Fibroblast of villous mesenchyme (primary cell): ENCODE measurements at regions not wholly inside any gene's neighbourhood (a gene's known extent, or its start where the extent isn't known, plus 50 kb on each side); places are given as distances from the start of the nearest gene placed in this dataset.

ENCODE experiments used
- DNase-seq: peaks from one replicate; pipeline ENCODE4 v3.0.0-alpha.2; 2010; ENCODE audit warnings: low read depth
- H3K4me3 ChIP-seq: 2 replicates; pipeline ENCODE4 v1.5.1; 2011; ENCODE audit warnings: low read depth, mild to moderate bottlenecking, low read length
- TF ChIP-seq, protein P1 (sequence below): IDR thresholded peaks from 2 replicates; pipeline ENCODE4 v1.5.1; 2012; ENCODE audit warnings: low read depth, mild to moderate bottlenecking, low read length; ENCODE audit not compliant: insufficient read depth

DNA sequence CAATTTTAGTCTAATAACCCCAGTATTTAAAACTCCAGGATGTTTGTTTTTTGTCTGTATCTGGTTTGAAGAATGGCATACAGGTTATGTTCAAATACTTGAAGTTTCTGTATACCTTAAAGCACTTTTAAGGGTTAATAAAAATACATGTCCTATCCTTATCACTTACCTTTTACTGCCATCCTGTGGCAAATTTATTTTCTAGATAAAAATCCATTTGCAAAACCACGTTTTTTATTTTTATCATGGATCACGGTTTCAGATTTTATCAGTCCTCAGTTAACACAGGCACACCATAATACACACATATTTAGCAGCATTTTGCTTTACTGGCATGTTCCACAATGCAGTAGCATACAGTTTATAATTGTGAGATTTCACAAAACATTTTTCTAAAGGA is 113.3 kb upstream of the H2AZ1 start:
- DNase-seq: no peak
- TF ChIP-seq, protein P1, sequence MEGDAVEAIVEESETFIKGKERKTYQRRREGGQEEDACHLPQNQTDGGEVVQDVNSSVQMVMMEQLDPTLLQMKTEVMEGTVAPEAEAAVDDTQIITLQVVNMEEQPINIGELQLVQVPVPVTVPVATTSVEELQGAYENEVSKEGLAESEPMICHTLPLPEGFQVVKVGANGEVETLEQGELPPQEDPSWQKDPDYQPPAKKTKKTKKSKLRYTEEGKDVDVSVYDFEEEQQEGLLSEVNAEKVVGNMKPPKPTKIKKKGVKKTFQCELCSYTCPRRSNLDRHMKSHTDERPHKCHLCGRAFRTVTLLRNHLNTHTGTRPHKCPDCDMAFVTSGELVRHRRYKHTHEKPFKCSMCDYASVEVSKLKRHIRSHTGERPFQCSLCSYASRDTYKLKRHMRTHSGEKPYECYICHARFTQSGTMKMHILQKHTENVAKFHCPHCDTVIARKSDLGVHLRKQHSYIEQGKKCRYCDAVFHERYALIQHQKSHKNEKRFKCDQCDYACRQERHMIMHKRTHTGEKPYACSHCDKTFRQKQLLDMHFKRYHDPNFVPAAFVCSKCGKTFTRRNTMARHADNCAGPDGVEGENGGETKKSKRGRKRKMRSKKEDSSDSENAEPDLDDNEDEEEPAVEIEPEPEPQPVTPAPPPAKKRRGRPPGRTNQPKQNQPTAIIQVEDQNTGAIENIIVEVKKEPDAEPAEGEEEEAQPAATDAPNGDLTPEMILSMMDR: peak; percentile 7

DNA sequence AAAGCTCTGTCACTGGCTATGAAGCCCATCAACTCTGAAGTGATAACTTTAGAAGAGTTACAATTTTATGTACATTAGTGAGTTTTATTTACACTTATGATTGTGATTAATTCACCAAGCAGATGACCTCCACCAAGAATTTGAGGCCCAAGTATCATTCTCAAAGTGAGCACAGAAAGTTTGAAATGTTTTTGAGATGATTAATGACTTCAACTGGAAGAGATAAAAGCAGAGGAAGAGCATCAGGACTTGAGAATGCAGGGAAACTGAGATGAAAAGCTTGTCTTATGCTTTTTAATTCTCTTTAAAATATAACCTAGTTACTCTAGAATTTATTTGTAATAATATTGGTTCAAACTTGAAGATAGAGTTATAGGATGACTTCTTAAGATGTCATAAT is 112.8 kb upstream of the H2AZ1 start:
- TF ChIP-seq, protein P1: no peak
- H3K4me3 ChIP-seq: no peak overlapping the region
- no peak for DNase-seq

More for the DNA sequence above, 113.3 kb upstream of the H2AZ1 start:
- H3K4me3 ChIP-seq: no peak overlapping the region

DNA sequence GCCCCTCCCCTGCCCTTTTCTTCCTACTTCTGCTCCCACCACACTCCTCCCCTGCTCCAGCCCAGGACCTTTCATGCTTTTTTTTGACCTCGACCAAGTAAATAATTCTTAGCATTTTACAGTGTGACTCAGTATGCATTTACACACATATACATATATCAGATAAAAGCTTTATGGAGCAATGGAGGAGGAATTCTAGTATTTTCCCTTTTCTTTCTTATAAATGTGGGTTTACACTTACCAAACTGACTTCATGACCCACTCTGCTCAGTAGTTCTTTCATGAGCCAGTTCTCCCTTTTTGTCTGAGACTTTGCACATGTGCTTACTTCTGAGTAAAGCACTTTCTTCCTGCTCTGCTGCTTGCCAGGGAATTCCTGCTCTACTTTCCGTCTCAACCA is 111.8 kb upstream of the H2AZ1 start:
- peak; percentile 74 for DNase-seq
- TF ChIP-seq, protein P1: no peak
- H3K4me3 ChIP-seq: no peak overlapping the region

DNA sequence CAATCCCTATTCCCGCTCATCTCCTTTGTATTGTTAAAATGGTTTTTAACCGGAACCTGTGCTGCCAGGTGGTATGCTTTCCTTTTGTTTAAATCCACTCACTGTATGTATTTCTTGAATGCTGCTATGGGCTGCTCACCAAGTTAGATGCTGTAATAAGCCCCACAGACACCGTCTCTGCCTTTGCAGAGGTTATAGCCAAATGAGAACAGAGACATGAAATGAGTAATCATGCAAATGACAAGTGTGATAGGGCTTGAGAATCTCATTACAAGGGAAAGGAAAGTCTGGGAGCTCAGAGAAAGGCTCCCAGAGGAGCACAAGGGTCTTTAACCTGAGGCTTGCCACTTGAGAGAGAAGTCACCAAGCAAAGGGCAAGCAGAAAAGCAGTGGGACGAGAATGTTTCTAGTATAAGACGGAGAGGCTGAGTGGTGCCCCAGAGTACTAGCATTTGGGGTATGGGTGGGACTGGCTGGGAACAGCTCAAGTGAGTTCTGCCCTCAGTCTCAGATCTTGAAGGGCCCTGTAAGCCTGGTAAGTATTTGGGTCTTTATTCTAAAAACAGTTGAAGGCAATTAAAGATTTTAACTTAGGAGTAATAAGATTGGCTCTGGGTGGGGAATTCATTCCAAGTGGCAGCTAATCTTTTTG is 110.8 kb upstream of the H2AZ1 start:
- TF ChIP-seq, protein P1: no peak
- no peak overlapping the region for H3K4me3 ChIP-seq
- DNase-seq: no peak

DNA sequence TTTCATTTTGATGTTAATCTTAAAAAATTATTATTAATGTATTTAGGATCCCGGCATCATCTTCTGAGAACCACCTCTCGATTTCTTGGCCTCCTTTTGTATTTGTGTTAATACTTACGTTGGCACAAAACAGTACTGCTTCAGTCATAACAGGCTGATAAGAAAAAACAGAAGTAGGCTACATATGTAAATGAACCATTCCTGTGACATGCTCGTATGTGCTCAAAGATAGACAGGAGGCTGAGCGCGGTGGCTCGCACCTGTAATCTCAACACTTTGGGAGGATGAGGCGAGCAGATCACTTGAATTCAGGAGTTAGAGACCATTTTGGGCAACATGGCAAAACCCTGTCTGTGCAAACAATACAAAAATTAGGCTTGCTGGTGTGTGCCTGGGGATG is 109.4 kb upstream of the H2AZ1 start:
- TF ChIP-seq, protein P1: no peak
- no peak overlapping the region for H3K4me3 ChIP-seq
- no peak for DNase-seq

DNA sequence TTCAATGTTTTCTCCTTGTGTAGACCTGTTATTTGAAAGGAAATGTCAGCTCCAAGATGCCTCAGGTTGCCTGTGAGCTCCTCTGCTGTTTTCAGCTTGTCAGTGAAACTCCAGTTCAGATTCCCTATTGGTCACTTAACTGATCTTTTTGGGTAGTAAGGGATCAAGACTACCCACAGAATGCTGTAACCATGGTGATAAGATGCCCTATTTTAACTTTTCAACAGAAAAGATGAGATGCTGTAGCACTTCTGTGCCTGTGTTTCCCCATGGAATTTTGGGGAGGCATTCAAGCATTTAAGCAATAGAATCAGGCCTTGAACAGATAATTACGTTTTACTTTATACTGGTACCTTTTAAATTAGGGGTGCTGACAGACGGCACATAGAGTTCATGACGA is 106.6 kb upstream of the H2AZ1 start:
- no peak overlapping the region for H3K4me3 ChIP-seq
- TF ChIP-seq, protein P1: no peak
- DNase-seq: no peak

DNA sequence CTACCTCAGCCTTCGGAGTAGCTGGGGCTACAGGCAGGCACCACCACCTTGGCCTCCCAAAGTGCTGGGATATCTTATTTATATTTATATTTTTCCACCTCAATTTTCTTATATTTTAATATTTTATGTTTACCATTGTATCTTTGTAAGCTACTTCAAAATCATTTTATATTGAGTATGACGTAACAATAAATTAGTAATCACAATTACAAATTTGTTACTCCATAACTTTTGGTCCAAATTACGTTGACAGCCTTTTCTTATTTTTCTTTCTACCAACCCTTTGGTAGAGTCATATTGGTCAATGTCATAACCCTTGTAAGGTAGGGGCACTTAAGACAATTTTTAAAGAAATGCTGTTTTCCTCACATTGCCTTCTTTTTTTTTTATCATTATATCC is 104.0 kb upstream of the H2AZ1 start:
- H3K4me3 ChIP-seq: no peak overlapping the region
- TF ChIP-seq, protein P1: no peak
- DNase-seq: no peak
